IPS-18c (cell line): ENCODE measurements at regions not wholly inside any gene's neighbourhood (a gene's known extent, or its start where the extent isn't known, plus 50 kb on each side); places are given as distances from the start of the nearest gene placed in this dataset.

Source experiments
- H3K4me3 ChIP-seq: 2 replicates; pipeline ENCODE4 v1.7.0; 2013; ENCODE audit warnings: low read depth, mild to moderate bottlenecking, low read length, moderate library complexity; ENCODE audit not compliant: insufficient read depth
- H3K9me3 ChIP-seq: one replicate; pipeline ENCODE4 v1.6.1; 2013; ENCODE audit warnings: mild to moderate bottlenecking, low read length, moderate library complexity; ENCODE audit not compliant: control insufficient read depth, insufficient read depth

GRCh38 chr3:127093312-127093711 lies 99.6 kb upstream of the PRR23E start:
- H3K9me3 ChIP-seq: peaks cover 2% of the 10 kb centered on the region
- H3K4me3 ChIP-seq: no peak overlapping the region

DNA sequence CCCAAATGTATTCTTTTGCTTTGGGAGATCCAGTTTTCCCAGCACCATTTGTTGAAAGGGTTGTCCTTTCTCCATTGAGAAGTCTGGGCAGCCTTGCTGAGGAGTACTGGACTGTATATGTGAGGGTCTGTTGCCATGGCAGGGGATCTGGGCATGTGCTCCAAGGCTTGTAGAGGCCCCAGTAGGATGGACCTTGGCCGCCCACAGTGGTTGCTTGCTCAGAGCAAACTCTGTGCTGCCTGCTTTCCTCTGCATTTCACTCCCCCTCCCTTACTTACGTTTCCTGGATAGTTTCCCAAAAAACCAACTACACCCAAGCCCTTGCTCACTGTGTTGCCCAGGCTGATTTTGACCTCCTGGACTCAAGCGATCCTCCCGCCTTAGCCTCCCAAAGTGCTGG lies 97.2 kb upstream of the PRR23E start:
- H3K4me3 ChIP-seq: no peak overlapping the region
- peaks cover 2% of the 10 kb centered on the region for H3K9me3 ChIP-seq

GRCh38 chr3:127096256-127097071 lies 96.5 kb upstream of the PRR23E start:
- Histone ChIP-seq H3K9me3 (peaks cover 2% of the 10 kb centered on the region), H3K4me3 (no peak overlapping the region)

GRCh38 chr3:127097072-127097405 lies 95.9 kb upstream of the PRR23E start:
- Histone ChIP-seq H3K9me3 (peaks cover 2% of the 10 kb centered on the region), H3K4me3 (no peak overlapping the region)

DNA sequence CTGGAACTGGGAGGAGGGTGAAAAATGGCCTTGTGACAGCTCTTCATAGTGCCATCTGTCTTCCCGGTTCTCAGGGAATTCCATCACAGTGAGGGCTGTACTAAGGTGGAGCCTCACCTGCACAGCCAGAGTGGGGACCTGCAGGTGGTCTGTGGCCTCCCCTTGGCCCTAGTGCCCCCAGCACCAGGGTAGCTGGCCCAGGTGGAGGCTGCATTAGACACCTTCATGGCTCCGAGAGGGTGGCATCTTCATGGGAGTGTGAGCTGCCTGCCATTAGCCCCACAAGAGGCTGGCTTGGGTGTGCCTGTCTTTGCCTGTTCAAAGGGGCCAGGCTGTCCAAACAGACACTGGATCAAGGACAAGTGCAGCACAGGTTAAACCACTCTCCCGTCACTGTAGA lies 95.5 kb upstream of the PRR23E start:
- Histone ChIP-seq H3K4me3 (no peak overlapping the region), H3K9me3 (peaks cover 2% of the 10 kb centered on the region)

DNA sequence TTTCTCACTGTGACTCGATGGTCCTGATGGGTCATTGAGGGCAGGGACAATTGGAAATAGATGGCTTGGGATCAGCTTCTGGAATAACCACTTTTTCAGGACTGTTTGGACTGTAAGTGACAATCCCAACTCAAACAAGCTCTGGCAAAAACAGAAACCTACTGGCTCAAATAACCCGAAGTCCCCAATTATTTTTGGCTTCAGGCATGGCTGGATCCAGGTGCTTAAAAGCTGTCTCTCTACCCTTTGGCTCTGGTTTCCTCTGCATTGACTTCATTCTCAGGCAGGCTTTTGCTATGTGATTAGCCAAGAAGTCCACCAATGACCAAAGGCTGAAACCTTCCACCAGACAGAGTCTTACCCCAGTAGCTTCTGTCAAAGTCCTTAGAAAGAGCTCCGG lies 92.9 kb upstream of the PRR23E start:
- no peak overlapping the region for H3K4me3 ChIP-seq
- peaks cover 2% of the 10 kb centered on the region for H3K9me3 ChIP-seq

DNA sequence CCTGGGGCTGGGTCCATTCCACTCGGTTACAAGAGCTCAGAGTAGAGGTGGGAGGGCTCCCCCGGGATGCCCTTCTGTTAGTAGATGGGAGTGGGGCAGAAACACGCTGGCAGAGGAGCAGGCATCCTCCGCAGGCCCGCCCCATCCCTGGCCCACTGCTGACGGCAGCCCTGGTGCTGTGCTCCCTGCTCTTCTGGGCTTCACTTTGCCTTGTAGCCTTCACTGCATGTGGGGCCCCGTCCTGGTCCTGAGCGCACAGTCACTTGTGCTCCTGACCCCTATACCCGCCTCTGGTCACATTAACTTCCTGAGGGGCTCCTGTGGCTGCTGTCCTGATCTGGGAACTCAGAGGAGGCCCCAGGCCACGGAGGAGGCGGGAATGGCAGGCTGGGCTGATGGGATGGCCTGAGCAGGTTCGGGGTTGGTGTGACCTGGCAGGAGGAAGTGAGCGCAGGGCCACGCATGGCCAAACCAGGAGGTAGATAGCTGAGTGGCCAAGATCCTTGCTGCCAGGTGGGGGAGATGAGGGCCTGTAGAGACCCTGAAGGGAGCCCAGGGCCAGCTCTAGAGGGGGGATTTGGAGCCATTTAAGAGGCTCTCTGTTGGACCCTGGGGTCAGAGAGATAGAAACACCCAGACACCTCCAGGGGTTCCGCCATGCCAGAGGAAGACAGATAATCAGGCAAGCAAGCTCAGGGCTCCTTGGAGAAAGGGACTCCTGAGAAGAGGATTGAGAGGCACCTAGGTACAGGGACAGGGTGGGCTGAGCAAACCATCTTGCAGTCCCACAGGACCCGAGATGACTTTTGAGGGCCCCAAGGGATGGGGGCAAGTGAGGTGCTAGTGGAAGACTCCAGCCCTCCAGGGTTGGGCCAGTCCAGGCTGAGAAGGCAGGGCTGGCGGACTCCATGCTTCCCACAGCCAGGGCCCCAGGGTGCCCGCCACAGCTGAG lies 92.2 kb upstream of the PRR23E start:
- Histone ChIP-seq H3K9me3 (peaks cover 2% of the 10 kb centered on the region), H3K4me3 (no peak overlapping the region)

GRCh38 chr3:127101411-127102187 lies 91.3 kb upstream of the PRR23E start:
- Histone ChIP-seq H3K4me3 (no peak overlapping the region), H3K9me3 (peaks cover 2% of the 10 kb centered on the region)

GRCh38 chr3:127102188-127102520 lies 90.8 kb upstream of the PRR23E start:
- no peak overlapping the region for H3K4me3 ChIP-seq
- H3K9me3 ChIP-seq: peaks cover 2% of the 10 kb centered on the region

DNA sequence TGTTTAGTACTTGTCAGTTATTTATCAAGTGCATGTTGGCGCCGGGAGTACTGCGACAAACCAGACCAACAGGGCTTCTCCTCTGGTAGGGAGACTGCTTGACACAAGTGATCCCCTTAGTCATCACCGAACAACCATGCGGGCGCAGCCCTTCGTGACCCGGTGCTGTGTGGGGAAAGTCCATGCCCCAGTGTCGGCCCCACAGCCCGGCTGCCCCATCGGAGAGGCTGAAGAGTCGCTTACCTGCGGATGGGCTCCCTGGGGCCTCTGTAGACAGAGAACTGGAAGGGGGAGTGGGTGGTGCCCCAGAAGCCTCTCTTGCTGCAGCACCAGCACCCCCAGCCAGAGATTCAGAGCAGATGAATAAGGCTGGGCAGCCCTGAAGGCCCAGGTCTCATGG lies 90.3 kb upstream of the PRR23E start:
- H3K9me3 ChIP-seq: peaks cover 2% of the 10 kb centered on the region
- no peak overlapping the region for H3K4me3 ChIP-seq

GRCh38 chr3:127103080-127103479 lies 89.9 kb upstream of the PRR23E start:
- no peak overlapping the region for H3K4me3 ChIP-seq

DNA sequence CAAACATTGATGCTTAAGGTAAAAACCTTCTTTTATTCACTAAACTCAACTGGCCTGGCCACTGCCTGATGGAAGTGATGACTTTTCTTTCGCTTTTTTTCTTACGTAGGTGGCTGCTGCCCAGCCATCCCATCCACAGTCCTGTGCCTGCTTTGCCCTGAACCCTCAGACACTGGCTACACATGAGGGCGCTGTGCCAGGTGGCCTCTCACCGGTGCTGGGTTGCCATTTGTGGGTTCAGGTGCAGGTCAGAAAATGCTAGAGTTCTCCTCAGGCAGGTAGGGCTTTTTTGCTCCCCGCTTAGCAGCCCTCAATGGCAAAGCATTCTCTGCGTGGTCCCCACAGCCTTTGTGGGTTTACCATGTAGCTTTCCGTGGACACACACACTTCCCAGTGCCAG lies 88.3 kb upstream of the PRR23E start:
- Histone ChIP-seq H3K4me3 (no peak overlapping the region), H3K9me3 (no peaks in the 10 kb centered on the region)

More at GRCh38 chr3:127103080-127103479, 89.9 kb upstream of the PRR23E start:
- no peaks in the 10 kb centered on the region for H3K9me3 ChIP-seq

DNA sequence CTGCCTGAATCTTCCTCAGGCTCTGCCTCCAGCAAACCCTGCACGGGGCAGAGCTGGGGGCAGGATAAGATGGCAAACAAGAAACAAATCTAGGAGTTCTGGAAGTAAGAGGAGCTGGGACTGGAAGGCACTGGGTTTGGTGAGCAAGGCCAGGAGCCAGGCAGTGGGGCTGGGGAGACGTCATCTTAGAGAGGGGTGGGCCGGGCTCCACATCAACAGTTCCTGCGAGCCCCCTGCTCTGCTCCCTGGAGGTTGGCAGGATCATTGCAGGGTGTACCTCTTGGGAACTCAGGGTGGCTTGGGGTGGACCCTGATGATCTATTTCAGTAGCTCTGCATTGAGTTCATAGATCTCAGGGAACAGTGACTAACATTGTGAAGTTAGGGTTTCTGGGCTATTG lies 87.3 kb upstream of the PRR23E start:
- H3K9me3 ChIP-seq: no peaks in the 10 kb centered on the region
- no peak overlapping the region for H3K4me3 ChIP-seq

DNA sequence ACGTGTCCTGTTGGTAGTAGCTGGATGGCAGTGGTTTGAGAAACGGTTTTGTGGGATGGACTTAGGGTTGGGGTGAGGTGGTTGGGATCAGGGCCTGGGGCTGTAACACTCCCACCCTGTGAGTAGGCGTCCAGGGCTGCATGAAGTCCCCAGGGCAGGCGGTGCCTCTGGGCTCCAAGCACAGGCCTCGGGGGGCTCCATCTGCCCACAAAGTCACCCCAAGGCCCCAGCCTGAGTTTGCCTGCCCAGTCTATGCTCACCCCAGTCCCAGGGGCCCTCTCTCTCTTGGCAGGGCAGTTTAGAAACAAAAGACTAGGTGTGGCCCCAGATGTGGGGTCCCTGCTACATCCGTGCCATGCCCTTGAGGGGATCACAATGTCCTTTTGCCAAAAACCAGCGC lies 86.9 kb upstream of the PRR23E start:
- Histone ChIP-seq H3K4me3 (no peak overlapping the region), H3K9me3 (no peaks in the 10 kb centered on the region)

DNA sequence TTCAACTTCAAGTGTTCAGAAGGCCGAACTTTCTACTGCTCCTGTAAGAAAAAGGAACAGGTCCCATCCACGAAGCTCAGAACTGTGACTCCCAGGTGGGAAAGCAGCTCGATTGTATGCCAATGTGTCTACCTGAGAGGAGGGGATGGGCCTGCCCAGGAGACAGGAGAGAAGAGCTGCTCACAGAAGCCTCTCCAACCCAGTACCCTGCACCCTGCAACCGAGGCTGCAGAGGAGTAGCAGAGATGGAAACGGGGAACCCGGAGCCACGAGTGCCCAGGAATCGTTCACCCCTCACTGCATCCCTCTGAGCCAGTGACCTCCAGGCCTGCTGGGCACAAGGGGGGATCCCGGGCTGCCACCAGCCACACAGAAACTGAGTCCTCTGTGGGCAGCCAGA lies 86.5 kb upstream of the PRR23E start:
- Histone ChIP-seq H3K4me3 (no peak overlapping the region), H3K9me3 (no peaks in the 10 kb centered on the region)

- no peak overlapping the region for H3K4me3 ChIP-seq
- no peaks in the 10 kb centered on the region for H3K9me3 ChIP-seq
Observed at GRCh38 chr3:127107002-127107401, 85.9 kb upstream of the PRR23E start.

GRCh38 chr3:127107491-127108375 lies 85.2 kb upstream of the PRR23E start:
- Histone ChIP-seq H3K9me3 (peaks cover 6% of the 10 kb centered on the region), H3K4me3 (no peak overlapping the region)
